ENCODE measurements at regions not wholly inside any gene's neighbourhood (a gene's known extent, or its start where the extent isn't known, plus 50 kb on each side); places are given as distances from the start of the nearest gene placed in this dataset.

GRCh38 chr20:63130658-63131577 lies 85.0 kb downstream of the YTHDF1 start:
- Histone ChIP-seq H2BK12ac (ENCODE audit: low read length) (no peak overlapping the region), H2BK15ac (ENCODE audit: low read length) (no peak overlapping the region), H4K8ac (ENCODE audit: low read depth, low read length) (no peak overlapping the region), H3K79me1 (ENCODE audit: low read depth, low read length) (no peaks in the 10 kb centered on the region), H3K36me3 (replicated peaks in 1 of 2; ENCODE audit: control insufficient read depth in 2 of 2, insufficient read depth in 2 of 2, low read length in 2 of 2) (no peaks in the 10 kb centered on the region), H3K27me3 (ENCODE audit: control insufficient read depth in 3 of 3, insufficient read depth in 3 of 3, low read depth in 1 of 3, low read length in 3 of 3) (peaks cover 0 to 49% (median 0%) of the 10 kb centered on the region in 3 experiments), H3K18ac (ENCODE audit: low read length) (peak overlapping the region; percentile 70), H2AFZ (ENCODE audit: low read length) (peak overlapping the region; percentile 38), H3K14ac (ENCODE audit: low read length) (no peak overlapping the region), H3K4me1 (ENCODE audit: control insufficient read depth in 2 of 2, insufficient read depth in 1 of 2, low read depth in 1 of 2, low read length in 2 of 2) (peaks cover 2 to 5% of the 10 kb centered on the region in 2 donors), H3K4me2 (ENCODE audit: insufficient read depth, low read length, poor library complexity, severe bottlenecking) (no peak overlapping the region), H3K23ac (ENCODE audit: low read depth, low read length, poor library complexity) (no peak overlapping the region), H2BK5ac (ENCODE audit: low read length) (no peak overlapping the region), H2BK120ac (ENCODE audit: low read depth, low read length) (no peak overlapping the region), H3K4ac (ENCODE audit: low read length) (no peak overlapping the region), H4K91ac (ENCODE audit: low read depth, low read length, poor library complexity) (peak overlapping the region; percentile 49), H3K4me3 (ENCODE audit: low read length in 2 of 2) (no peak overlapping the region), H2AK5ac (ENCODE audit: low read depth, low read length) (peak overlapping the region; percentile 84), H3K9me3 (replicated peaks in 1 of 2; ENCODE audit: control insufficient read depth in 2 of 2, insufficient read depth in 1 of 2, low read depth in 1 of 2, low read length in 2 of 2) (no peaks in the 10 kb centered on the region), H3K27ac (replicated peaks; ENCODE audit: low read length) (no peak overlapping the region), H3K9ac (ENCODE audit: low read depth, low read length, poor library complexity) (no peak overlapping the region)
- WGBS, 2 donors (ENCODE audit: extremely low coverage in 2 of 2, insufficient read length in 2 of 2, insufficient replicate concordance in 1 of 2) = no CpG with 5 or more reads among the region's 43 CpGs
- DNase-seq (ENCODE audit: low spot score) = no peak

- H4K91ac ChIP-seq (ENCODE audit: low read depth, low read length, poor library complexity) = no peak overlapping the region
- no peak overlapping the region for H3K14ac ChIP-seq (ENCODE audit: low read length)
- no peaks in the 10 kb centered on the region for H3K9me3 ChIP-seq (replicated peaks in 1 of 2; ENCODE audit: control insufficient read depth in 2 of 2, insufficient read depth in 1 of 2, low read depth in 1 of 2, low read length in 2 of 2)
- H3K36me3 ChIP-seq (replicated peaks in 1 of 2; ENCODE audit: control insufficient read depth in 2 of 2, insufficient read depth in 2 of 2, low read length in 2 of 2) = no peaks in the 10 kb centered on the region
- H3K4ac ChIP-seq (ENCODE audit: low read length) = no peak overlapping the region
- H2AFZ ChIP-seq (ENCODE audit: low read length) = peak overlapping the region; percentile 38
- no peak overlapping the region for H3K4me3 ChIP-seq (ENCODE audit: low read length in 2 of 2)
- H4K8ac ChIP-seq (ENCODE audit: low read depth, low read length) = no peak overlapping the region
- no peak for DNase-seq (ENCODE audit: low spot score)
- peak overlapping the region; percentile 87 for H3K18ac ChIP-seq (ENCODE audit: low read length)
- no peak overlapping the region for H3K9ac ChIP-seq (ENCODE audit: low read depth, low read length, poor library complexity)
- whole genome bisulfite sequencing, 2 donors (ENCODE audit: extremely low coverage in 2 of 2, insufficient read length in 2 of 2, insufficient replicate concordance in 1 of 2) = no CpG with 5 or more reads among the region's 28 CpGs
- peak overlapping the region; percentile 41 for H2AK5ac ChIP-seq (ENCODE audit: low read depth, low read length)
- peaks cover 2 to 6% of the 10 kb centered on the region in 2 donors for H3K4me1 ChIP-seq (ENCODE audit: control insufficient read depth in 2 of 2, insufficient read depth in 1 of 2, low read depth in 1 of 2, low read length in 2 of 2)
- peaks cover 0 to 57% (median 0%) of the 10 kb centered on the region in 3 experiments for H3K27me3 ChIP-seq (ENCODE audit: control insufficient read depth in 3 of 3, insufficient read depth in 3 of 3, low read depth in 1 of 3, low read length in 3 of 3)
- H3K27ac ChIP-seq (replicated peaks; ENCODE audit: low read length) = no peak overlapping the region
- H3K23ac ChIP-seq (ENCODE audit: low read depth, low read length, poor library complexity) = no peak overlapping the region
- H2BK120ac ChIP-seq (ENCODE audit: low read depth, low read length) = no peak overlapping the region
- no peak overlapping the region for H2BK12ac ChIP-seq (ENCODE audit: low read length)
- H3K4me2 ChIP-seq (ENCODE audit: insufficient read depth, low read length, poor library complexity, severe bottlenecking) = no peak overlapping the region
- H2BK5ac ChIP-seq (ENCODE audit: low read length) = no peak overlapping the region
- H3K79me1 ChIP-seq (ENCODE audit: low read depth, low read length) = no peaks in the 10 kb centered on the region
- H2BK15ac ChIP-seq (ENCODE audit: low read length) = peak overlapping the region; percentile 73
Observed at GRCh38 chr20:63129991-63130657, 85.8 kb downstream of the YTHDF1 start.

GRCh38 chr20:63129376-63129965 lies 86.5 kb downstream of the YTHDF1 start:
- H3K27me3 ChIP-seq (ENCODE audit: control insufficient read depth in 3 of 3, insufficient read depth in 3 of 3, low read depth in 1 of 3, low read length in 3 of 3) = peaks cover 0 to 63% (median 0%) of the 10 kb centered on the region in 3 experiments
- no peak for DNase-seq (ENCODE audit: low spot score)
- no CpG with 5 or more reads among the region's 9 CpGs for WGBS, 2 donors (ENCODE audit: extremely low coverage in 2 of 2, insufficient read length in 2 of 2, insufficient replicate concordance in 1 of 2)

More at GRCh38 chr20:63129376-63129965, 86.5 kb downstream of the YTHDF1 start:
- Histone ChIP-seq H3K27ac (replicated peaks; ENCODE audit: low read length) (no peak overlapping the region), H3K18ac (ENCODE audit: low read length) (peak overlapping the region; percentile 87), H2BK5ac (ENCODE audit: low read length) (no peak overlapping the region), H3K4ac (ENCODE audit: low read length) (no peak overlapping the region), H2BK12ac (ENCODE audit: low read length) (no peak overlapping the region), H3K79me1 (ENCODE audit: low read depth, low read length) (no peaks in the 10 kb centered on the region), H2BK15ac (ENCODE audit: low read length) (peak overlapping the region; percentile 73), H3K36me3 (replicated peaks in 1 of 2; ENCODE audit: control insufficient read depth in 2 of 2, insufficient read depth in 2 of 2, low read length in 2 of 2) (no peaks in the 10 kb centered on the region), H3K9ac (ENCODE audit: low read depth, low read length, poor library complexity) (no peak overlapping the region), H4K91ac (ENCODE audit: low read depth, low read length, poor library complexity) (no peak overlapping the region), H2BK120ac (ENCODE audit: low read depth, low read length) (no peak overlapping the region), H3K4me1 (ENCODE audit: control insufficient read depth in 2 of 2, insufficient read depth in 1 of 2, low read depth in 1 of 2, low read length in 2 of 2) (peaks cover 7 to 11% of the 10 kb centered on the region in 2 donors), H2AK5ac (ENCODE audit: low read depth, low read length) (peak overlapping the region; percentile 32), H3K23ac (ENCODE audit: low read depth, low read length, poor library complexity) (no peak overlapping the region), H3K4me3 (ENCODE audit: low read length in 2 of 2) (no peak overlapping the region), H3K4me2 (ENCODE audit: insufficient read depth, low read length, poor library complexity, severe bottlenecking) (no peak overlapping the region), H3K9me3 (replicated peaks in 1 of 2; ENCODE audit: control insufficient read depth in 2 of 2, insufficient read depth in 1 of 2, low read depth in 1 of 2, low read length in 2 of 2) (no peaks in the 10 kb centered on the region), H2AFZ (ENCODE audit: low read length) (no peak overlapping the region), H3K14ac (ENCODE audit: low read length) (no peak overlapping the region), H4K8ac (ENCODE audit: low read depth, low read length) (no peak overlapping the region)

Data from neuronal stem cell (in vitro differentiated cells).